ENCODE measurements at regions not wholly inside any gene's neighbourhood (a gene's known extent, or its start where the extent isn't known, plus 50 kb on each side); places are given as distances from the start of the nearest gene placed in this dataset.
"Not testable (repeated sequence)": the region's sequence is repeated elsewhere in the genome, so short reads cannot be mapped to it uniquely, and the experiment has no call there.

- peaks cover 21% of the 10 kb centered on the region for H3K36me3 Mint-ChIP-seq (ENCODE audit: low read depth, unreplicated experiment)
- not testable (repeated sequence) for DNase-seq (ENCODE audit: low spot score); H3K27ac Mint-ChIP-seq (ENCODE audit: unreplicated experiment); H3K27me3 Mint-ChIP-seq (ENCODE audit: unreplicated experiment); H3K4me3 Mint-ChIP-seq (ENCODE audit: unreplicated experiment); H3K4me1 Mint-ChIP-seq (ENCODE audit: unreplicated experiment)
- peaks cover 26% of the 10 kb centered on the region for H3K9me3 Mint-ChIP-seq (ENCODE audit: unreplicated experiment)
Measured at GRCh38 chr10:109809954-109810353, 113.4 kb downstream of the XPNPEP1 start.

- not testable (repeated sequence) for H3K27ac Mint-ChIP-seq (ENCODE audit: unreplicated experiment)
Measured at GRCh38 chr10:109801191-109801590, 122.1 kb downstream of the XPNPEP1 start.

GRCh38 chr10:109790647-109791046, 132.7 kb downstream of the XPNPEP1 start:
- TF ChIP-seq CTCF (IDR thresholded peaks at IDR 0.05; ENCODE audit: unreplicated experiment): no peak
- peaks cover 7% of the 10 kb centered on the region for H3K36me3 Mint-ChIP-seq (ENCODE audit: low read depth, unreplicated experiment)
- DNase-seq (ENCODE audit: low spot score): no peak
- peaks cover 5% of the 10 kb centered on the region for H3K9me3 Mint-ChIP-seq (ENCODE audit: unreplicated experiment)
- H3K4me3 Mint-ChIP-seq (ENCODE audit: unreplicated experiment): no peak overlapping the region
- H3K4me1 Mint-ChIP-seq (ENCODE audit: unreplicated experiment): no peaks in the 10 kb centered on the region
- no peak overlapping the region for H3K27ac Mint-ChIP-seq (ENCODE audit: unreplicated experiment)
- peaks cover 3% of the 10 kb centered on the region for H3K27me3 Mint-ChIP-seq (ENCODE audit: unreplicated experiment)

More at GRCh38 chr10:109801191-109801590, 122.1 kb downstream of the XPNPEP1 start:
- H3K27me3 Mint-ChIP-seq (ENCODE audit: unreplicated experiment); H3K4me1 Mint-ChIP-seq (ENCODE audit: unreplicated experiment); DNase-seq (ENCODE audit: low spot score); H3K4me3 Mint-ChIP-seq (ENCODE audit: unreplicated experiment); H3K9me3 Mint-ChIP-seq (ENCODE audit: unreplicated experiment); H3K36me3 Mint-ChIP-seq (ENCODE audit: low read depth, unreplicated experiment): not testable (repeated sequence)

GRCh38 chr10:109784236-109784635, 139.1 kb downstream of the XPNPEP1 start:
- TF ChIP-seq CTCF (IDR thresholded peaks at IDR 0.05; ENCODE audit: unreplicated experiment): no peak
- DNase-seq (ENCODE audit: low spot score): no peak
- Mint-ChIP-seq H3K9me3 (ENCODE audit: unreplicated experiment) (no peaks in the 10 kb centered on the region), H3K27ac (ENCODE audit: unreplicated experiment) (no peak overlapping the region), H3K4me1 (ENCODE audit: unreplicated experiment) (peaks cover 5% of the 10 kb centered on the region), H3K4me3 (ENCODE audit: unreplicated experiment) (no peak overlapping the region), H3K36me3 (ENCODE audit: low read depth, unreplicated experiment) (no peaks in the 10 kb centered on the region), H3K27me3 (ENCODE audit: unreplicated experiment) (no peaks in the 10 kb centered on the region)

- TF ChIP-seq CTCF (IDR thresholded peaks at IDR 0.05; ENCODE audit: unreplicated experiment): no peak
- no peaks in the 10 kb centered on the region for H3K27me3 Mint-ChIP-seq (ENCODE audit: unreplicated experiment)
- no peak overlapping the region for H3K27ac Mint-ChIP-seq (ENCODE audit: unreplicated experiment)
- no peak overlapping the region for H3K4me3 Mint-ChIP-seq (ENCODE audit: unreplicated experiment)
- H3K4me1 Mint-ChIP-seq (ENCODE audit: unreplicated experiment): peaks cover 5% of the 10 kb centered on the region
- H3K9me3 Mint-ChIP-seq (ENCODE audit: unreplicated experiment): no peaks in the 10 kb centered on the region
- H3K36me3 Mint-ChIP-seq (ENCODE audit: low read depth, unreplicated experiment): no peaks in the 10 kb centered on the region
- DNase-seq (ENCODE audit: low spot score): no peak
Measured at GRCh38 chr10:109783286-109783685, 140.0 kb downstream of the XPNPEP1 start.

- Mint-ChIP-seq H3K27ac (ENCODE audit: unreplicated experiment) (no peak overlapping the region), H3K4me3 (ENCODE audit: unreplicated experiment) (no peak overlapping the region), H3K27me3 (ENCODE audit: unreplicated experiment) (no peaks in the 10 kb centered on the region), H3K36me3 (ENCODE audit: low read depth, unreplicated experiment) (no peaks in the 10 kb centered on the region), H3K9me3 (ENCODE audit: unreplicated experiment) (no peaks in the 10 kb centered on the region), H3K4me1 (ENCODE audit: unreplicated experiment) (peaks cover 5% of the 10 kb centered on the region)
- TF ChIP-seq CTCF (IDR thresholded peaks at IDR 0.05; ENCODE audit: unreplicated experiment): no peak
- no peak for DNase-seq (ENCODE audit: low spot score)
Measured at GRCh38 chr10:109780997-109781396, 142.3 kb downstream of the XPNPEP1 start.

Data from endothelial cell (in vitro differentiated cells).